ENCODE measurements at regions not wholly inside any gene's neighbourhood (a gene's known extent, or its start where the extent isn't known, plus 50 kb on each side); places are given as distances from the start of the nearest gene placed in this dataset.

- TF ChIP-seq ZBTB40 (IDR thresholded peaks at IDR 0.05) = no peak
- TF ChIP-seq ZBTB40 (CRISPR knock-in tag; IDR thresholded peaks at IDR 0.05) = peak; percentile 54; the same call in 1 of the 2 replicates
- TF ChIP-seq ZNF781 (CRISPR knock-in tag; IDR thresholded peaks at IDR 0.05; ENCODE audit: borderline replicate concordance, not compliant biosample characterization) = peak; percentile 90
- peak; percentile 73; the same call in 1 of the 2 replicates for TF ChIP-seq SIX4 (CRISPR knock-in tag; IDR thresholded peaks at IDR 0.05)
- no peak for TF ChIP-seq CEBPZ (IDR thresholded peaks at IDR 0.05; ENCODE audit: low read length)
- TF ChIP-seq KDM3A (CRISPR knock-in tag; IDR thresholded peaks at IDR 0.05; ENCODE audit: low read depth) = peak; percentile 91; the same call in 1 of the 2 replicates
- TF ChIP-seq ZNF773 (CRISPR knock-in tag; IDR thresholded peaks at IDR 0.05; ENCODE audit: borderline replicate concordance) = no peak
- no peak for TF ChIP-seq HNRNPH1 (optimal IDR thresholded peaks at IDR 0.05; ENCODE audit: low read depth, low read length)
- TF ChIP-seq ZNF616 (CRISPR knock-in tag; IDR thresholded peaks at IDR 0.05; ENCODE audit: low read depth) = no peak
- no peak for TF ChIP-seq SOX6 (IDR thresholded peaks at IDR 0.05)
- peak; percentile 98 for TF ChIP-seq SOX6 (CRISPR knock-in tag; IDR thresholded peaks at IDR 0.05)
- no peak for TF ChIP-seq FOXP1 (IDR thresholded peaks at IDR 0.05)
- TF ChIP-seq FOXP1 (CRISPR knock-in tag; IDR thresholded peaks at IDR 0.05) = peak; percentile 88
- peak; percentile 48; the same call in 1 of the 2 replicates for TF ChIP-seq ZSCAN25 (CRISPR knock-in tag; IDR thresholded peaks at IDR 0.05)
- TF ChIP-seq TP53 (CRISPR knock-in tag; conservative IDR thresholded peaks at IDR 0.05) = 0 out of 2 replicates have a peak, but pooled peaks have one; percentile 27
- TF ChIP-seq POGZ (CRISPR knock-in tag; IDR thresholded peaks at IDR 0.05) = peak; percentile 92
- TF ChIP-seq THAP11 (CRISPR knock-in tag; IDR thresholded peaks at IDR 0.05) = peak; percentile 84
- TF ChIP-seq PITX1 (CRISPR knock-in tag; IDR thresholded peaks at IDR 0.05) = peak; percentile 91
- no peak for TF ChIP-seq ZNF441 (CRISPR knock-in tag; IDR thresholded peaks at IDR 0.05; ENCODE audit: borderline replicate concordance)
- TF ChIP-seq MXI1 (IDR thresholded peaks at IDR 0.05; ENCODE audit: borderline replicate concordance, low read depth, low read length) = peak; percentile 36; the same call in 1 of the 3 replicates
- peak; percentile 74; the same call in 1 of the 2 replicates for TF ChIP-seq SIX1 (CRISPR knock-in tag; IDR thresholded peaks at IDR 0.05; ENCODE audit: borderline replicate concordance)
- peak; percentile 93 for TF ChIP-seq RARA (CRISPR knock-in tag; IDR thresholded peaks at IDR 0.05)
Measured at GRCh38 chr4:74654230-74654681, 140.1 kb downstream of the BTC start (continued).
